HG03196 (cell line): ENCODE measurements at regions not wholly inside any gene's neighbourhood (a gene's known extent, or its start where the extent isn't known, plus 50 kb on each side); places are given as distances from the start of the nearest gene placed in this dataset.
"Not testable (repeated sequence)": the region's sequence is repeated elsewhere in the genome, so short reads cannot be mapped to it uniquely, and the experiment has no call there.

ENCODE experiments used
- ATAC-seq: cut with Tn5 transposase; IDR thresholded peaks from one replicate; pipeline ENCODE4 v1.9.1; 2021; ENCODE audit not compliant: unreplicated experiment

GRCh38 chr4:134753390-134753789 is 551.8 kb upstream of the PABPC4L start:
- no peak for ATAC-seq

DNA sequence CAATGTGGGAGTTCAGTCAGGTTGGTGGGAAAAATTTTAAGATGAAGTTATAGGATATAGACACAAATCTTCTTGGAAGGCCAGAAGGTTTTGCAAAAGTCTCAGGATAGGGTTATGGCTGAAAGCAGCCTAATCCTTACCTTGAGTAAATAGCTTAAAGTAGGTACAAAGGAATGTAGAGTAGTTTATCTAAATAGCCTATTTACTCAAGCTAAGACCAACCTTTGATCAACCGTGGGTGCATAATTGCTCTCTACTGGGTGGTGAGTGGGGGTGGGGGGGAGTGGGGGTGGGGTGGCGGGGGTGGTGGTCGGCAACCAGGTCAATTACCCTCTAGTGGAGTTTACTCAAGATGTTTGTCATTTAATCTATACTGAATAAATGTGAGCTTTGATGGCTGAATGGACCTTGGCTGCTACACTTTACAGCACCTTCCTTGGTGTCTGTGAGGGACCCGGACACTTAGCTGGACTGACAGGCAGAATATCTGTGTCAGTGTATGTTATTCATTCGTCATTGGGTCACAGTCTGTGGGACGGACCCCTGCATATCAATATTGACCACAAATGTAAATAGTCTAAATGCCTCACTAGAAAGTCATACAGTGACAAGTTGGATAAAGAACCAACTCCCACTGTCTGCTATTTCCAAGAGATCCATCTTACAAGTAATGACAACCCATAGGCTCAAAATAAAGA is 545.7 kb upstream of the PABPC4L start:
- ATAC-seq, result no peak

GRCh38 chr4:134740290-134740689 is 538.7 kb upstream of the PABPC4L start:
- no peak for ATAC-seq

DNA sequence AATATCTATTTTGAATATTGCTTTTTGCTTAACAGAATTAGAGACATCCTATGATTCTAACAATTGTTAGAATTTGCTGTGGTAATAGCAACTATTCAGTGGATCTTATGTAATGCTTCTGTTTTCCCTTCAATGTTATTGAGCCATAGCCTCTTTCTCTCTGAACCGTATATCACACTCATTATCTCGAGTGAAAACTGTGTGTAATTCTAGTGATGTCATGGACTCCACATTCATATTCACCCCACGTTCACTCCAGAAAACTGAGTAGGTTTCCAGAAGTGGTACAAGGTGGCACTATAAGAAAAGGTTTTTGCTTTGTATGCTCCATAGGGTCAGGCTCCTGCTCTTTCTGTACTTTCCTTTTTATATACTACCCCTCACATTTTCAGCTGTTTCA is 534.3 kb upstream of the PABPC4L start:
- ATAC-seq, result no peak

DNA sequence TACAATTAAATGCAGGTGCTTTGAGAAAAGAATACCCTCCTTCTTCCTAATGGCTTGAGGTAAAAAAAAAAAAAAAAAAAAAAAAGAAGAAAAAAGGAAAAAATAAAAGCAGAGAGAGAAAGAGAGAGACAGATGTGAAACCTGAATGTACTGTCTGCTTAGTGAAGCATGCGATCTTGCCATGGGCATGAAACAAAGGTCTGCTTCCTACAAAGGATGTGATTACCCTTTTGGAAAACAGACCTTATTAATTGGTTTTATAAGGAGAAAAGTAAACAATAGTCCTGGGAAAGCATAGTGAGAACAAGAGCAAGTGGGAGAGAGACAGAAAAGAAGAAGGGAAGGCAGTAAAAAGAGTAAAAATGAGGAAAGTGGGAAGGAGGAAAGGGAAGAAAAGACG is 526.1 kb upstream of the PABPC4L start:
- ATAC-seq, result no peak

- ATAC-seq, result no peak
These were observed 520.7 kb upstream of the PABPC4L start for GRCh38 chr4:134722306-134722705.

GRCh38 chr4:134720030-134720429 is 518.4 kb upstream of the PABPC4L start:
- no peak for ATAC-seq

DNA sequence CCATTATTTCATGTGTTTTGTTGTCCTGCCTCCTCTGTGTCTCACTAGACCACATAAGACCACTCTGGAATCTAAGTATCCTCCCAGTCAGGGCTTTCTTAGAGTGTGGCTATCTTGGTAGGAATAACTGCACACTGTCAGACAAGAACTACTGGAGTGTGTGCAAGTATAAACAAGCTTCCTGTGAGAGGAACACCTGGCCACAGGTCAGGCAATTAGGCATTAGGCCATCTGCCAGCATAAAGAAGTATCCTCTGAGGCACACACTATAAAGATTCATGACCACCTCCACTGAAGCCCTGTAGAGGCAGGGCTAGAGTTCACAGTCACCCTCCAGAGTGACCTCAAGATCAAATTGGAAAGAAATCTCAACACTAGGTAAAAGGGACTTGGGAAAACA is 507.0 kb upstream of the PABPC4L start:
- ATAC-seq, result no peak

- ATAC-seq, result no peak
These were observed 506.4 kb upstream of the PABPC4L start for GRCh38 chr4:134708026-134708425.

DNA sequence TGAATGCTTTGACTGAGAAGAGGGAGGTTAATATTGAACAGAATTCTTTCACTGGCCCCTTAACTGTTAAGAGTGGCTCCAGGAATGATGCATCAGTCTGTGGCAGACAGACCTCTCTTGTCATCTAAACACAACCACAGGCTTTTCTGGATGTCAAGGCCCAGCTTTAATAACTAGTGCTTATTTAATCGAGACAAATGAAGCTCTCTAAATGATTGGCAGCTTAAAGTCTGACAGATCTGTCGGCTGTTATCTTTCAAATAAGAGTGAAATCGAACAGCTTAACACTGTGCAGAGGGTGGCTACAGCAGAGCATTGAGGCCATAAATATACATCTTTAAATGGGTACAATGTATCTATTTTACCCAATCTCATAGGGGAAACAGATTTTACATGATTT is 500.8 kb upstream of the PABPC4L start:
- ATAC-seq, result no peak

- ATAC-seq, result no peak
These were observed 498.7 kb upstream of the PABPC4L start for GRCh38 chr4:134700251-134700650.

DNA sequence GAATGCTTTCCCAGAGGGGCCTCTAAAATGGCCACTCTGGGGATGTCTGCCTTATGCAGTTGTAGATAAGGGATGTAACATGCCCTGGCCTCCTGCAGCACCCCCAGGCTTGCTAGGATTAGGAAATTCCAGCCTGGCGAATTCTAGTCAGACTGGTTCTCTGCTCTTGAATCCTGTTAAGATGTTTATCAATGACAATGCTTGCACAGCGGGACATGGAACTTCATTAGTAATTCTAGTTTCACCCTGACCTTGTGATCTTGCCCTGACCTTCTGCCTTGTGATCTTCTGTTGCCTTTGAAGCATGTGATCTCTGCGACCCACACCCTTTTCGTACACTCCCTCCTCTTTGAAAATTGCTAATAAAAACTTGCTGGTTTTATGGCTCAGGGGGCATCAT is 497.2 kb upstream of the PABPC4L start:
- ATAC-seq, result not testable (repeated sequence)

- ATAC-seq, result no peak
These were observed 493.8 kb upstream of the PABPC4L start for GRCh38 chr4:134695433-134695832.

DNA sequence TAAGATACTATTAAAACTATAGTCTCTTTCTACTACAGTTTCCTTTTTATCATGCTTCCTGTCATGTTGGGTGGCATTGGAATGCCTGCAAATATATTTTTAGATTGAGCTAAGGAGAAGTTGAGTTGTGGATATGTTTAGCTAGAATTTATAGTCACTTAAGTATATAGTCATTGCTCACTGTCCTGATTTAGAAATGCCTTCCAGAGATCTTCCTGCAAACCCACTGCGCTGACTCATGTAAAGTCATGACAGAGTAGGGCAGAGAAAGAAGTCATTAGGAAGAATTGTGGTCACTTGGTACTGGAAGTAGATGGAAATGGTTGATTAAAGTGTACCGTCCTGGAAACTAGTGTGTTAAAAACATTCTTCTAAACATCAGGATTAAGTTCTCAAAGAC is 490.3 kb upstream of the PABPC4L start:
- no peak for ATAC-seq

DNA sequence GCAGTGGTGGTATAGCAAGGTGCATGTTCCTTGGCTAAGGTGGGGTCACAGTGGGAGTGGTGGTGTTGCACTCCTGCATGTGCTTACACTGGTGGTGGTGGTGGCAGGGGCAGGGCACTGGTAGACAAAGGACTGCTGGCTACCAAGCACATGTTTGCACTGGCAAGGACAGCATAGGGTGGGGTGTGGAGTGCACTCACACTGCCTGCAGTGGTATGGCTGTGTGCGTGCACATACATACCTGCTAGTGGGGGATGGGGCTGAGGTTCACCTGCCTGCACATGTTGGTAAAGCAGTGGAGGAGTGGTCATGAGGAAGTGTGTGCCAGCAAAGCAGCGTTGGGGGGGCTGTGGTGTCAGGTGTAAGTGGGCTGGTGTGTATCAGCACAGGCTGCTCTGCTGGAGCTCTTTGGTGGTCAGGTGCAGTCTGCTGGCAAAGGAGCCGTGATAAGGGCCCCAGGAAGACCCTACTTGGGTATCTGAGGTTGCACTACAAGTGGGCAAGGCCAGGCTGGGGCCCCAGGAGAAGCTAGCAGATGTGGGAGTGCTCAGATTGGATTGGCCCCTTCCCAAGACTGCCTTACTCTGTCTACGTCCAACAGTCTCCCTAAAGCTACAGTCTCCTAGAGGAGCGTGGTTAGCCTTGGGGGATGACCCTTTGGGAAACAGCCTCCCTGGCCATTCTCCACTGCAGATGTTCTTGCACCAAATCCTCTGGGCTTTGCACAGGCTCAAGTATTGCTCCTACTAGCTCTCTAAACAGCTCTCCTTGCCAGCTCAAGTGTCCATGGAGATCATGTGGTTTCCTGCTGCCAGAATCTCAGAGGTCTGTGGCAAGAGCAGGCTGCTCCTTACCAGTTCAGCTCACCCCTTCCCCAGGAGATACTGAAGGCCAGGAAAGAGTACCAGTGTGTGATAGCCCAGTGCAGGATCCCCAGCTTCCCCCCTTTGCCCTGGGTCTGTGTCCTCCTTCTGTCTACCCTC is 486.3 kb upstream of the PABPC4L start:
- ATAC-seq, result no peak

DNA sequence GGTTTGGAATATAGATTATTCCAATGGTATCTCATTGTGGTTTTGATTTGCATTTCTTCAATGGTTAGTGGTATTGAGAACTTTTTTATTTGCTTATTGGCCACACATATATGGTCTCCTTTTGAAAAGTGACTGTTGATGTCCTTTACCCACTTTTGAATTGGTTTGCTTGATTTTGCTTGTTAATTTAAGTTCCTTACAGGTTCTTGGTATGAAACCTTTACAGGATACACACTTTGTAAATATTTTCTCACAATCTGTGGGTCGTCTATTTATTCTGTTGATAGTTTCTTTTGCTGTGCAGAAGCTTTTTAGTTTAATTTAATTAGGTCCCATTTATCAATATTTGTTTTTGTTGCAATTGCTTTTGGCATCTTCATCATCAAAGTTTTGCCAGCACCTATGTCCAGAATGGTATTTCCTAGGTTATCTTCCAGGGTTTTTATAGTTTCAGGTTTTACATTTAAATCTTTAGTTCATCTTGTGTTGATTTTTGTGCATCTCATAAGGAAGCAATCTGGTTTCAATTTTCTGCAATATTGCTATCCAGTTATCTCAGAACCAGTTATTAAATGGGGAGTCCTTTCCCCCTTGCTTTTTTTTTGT is 475.7 kb upstream of the PABPC4L start:
- no peak for ATAC-seq

DNA sequence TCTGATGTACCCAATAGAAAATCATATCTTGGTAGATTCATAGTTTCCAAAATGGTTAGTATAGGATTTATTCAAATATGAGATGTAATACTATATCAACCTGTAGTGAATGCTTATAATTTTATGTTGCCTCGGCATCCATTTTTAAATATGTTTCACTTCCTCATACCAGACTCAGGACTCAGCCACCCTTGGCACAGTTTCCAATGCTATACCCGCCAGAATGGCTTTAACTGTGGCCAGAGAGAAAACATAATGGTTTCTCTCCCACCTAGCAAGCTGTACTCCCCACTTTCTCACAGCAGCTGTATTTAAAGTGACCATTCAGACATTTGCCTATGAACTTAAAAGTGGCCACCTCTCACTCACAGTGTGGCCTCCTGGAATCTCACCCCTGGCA is 466.6 kb upstream of the PABPC4L start:
- no peak for ATAC-seq

- ATAC-seq, result no peak
These were observed 465.1 kb upstream of the PABPC4L start for GRCh38 chr4:134666640-134667039.

- ATAC-seq, result no peak
These were observed 463.8 kb upstream of the PABPC4L start for GRCh38 chr4:134665429-134665828.

DNA sequence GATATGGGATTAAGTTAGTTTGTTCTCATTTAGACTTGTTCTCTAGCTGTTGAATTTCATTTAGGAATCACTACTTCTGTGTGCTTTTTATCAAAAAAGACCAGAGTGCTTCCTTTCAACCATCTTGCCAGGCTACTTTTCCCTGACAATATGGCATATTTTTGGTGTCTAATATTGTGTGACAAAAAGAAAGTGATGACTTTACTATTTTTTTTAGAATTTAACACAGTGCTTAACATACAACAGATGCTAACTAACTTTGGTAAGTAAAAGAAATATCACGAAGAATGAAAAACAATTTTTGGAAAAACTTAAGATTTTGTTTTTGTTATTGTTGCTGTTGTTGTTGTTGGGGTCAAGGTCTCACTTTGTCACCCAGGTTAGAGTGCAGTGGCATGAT is 462.2 kb upstream of the PABPC4L start:
- no peak for ATAC-seq

DNA sequence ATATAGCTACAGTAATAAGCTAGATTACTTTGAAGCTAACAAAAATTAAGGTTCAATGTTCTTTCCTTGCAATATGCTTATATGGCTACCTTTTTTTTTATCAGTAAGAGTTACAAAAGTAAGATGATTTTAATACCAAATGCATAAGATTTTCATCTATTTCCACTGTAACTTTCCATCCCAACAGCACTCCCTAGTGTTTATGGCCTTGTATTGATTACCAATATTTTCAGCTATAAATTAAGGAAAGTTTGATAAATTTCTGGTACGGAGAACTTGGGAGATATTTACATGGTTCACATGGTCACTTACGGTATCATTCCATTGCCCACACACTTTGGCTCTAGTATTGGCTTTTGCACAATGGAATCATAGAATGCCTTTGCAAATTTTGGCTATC is 448.9 kb upstream of the PABPC4L start:
- ATAC-seq, result no peak

DNA sequence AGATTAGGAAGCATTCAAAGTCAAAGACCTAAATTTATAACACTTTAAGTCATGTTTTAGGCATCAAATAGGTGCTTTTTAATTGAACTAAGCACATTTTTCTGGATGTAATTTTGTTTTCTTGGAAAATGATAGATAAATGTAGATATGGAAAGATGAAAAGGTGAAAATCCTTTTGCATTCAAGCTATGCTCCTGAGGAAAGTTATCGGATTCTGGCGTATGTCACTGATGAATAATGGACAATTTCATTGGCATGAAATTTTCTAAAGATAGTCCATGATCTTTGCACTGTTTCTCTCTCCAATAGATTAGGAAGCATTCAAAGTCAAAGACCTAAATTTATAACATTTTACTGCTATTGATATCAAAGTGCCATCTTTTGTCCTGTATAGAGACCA is 444.2 kb upstream of the PABPC4L start:
- no peak for ATAC-seq
